ENCODE measurements at regions not wholly inside any gene's neighbourhood (a gene's known extent, or its start where the extent isn't known, plus 50 kb on each side); places are given as distances from the start of the nearest gene placed in this dataset.

DNA sequence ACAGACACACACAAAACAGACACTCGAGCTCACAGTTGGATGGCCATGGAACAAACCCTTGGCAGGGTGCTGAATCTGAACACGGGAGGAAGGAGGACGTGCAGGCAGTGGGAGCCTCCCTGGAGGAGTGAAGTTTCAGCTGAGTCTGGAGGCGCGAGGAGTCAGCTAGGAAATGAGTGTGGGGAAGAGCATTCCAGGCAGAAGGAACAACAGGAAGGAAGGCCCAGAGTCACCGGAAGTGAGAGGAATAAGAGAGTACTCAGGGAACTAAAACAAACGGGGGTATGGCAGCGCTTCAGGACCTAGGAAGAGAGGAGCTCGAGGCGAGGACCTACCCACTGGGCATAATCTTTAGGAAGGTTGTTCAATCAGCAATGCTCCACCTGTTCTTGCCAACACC lies 137.3 kb downstream of the SYF2 start:
- Histone ChIP-seq H3K27me3 (ENCODE audit: control insufficient read depth in 2 of 2, insufficient read depth in 2 of 2, low read length in 2 of 2) (no peaks in the 10 kb centered on the region), H3K4me3 (ENCODE audit: low read length) (no peak overlapping the region), H3K9me3 (ENCODE audit: control insufficient read depth in 2 of 3, low read length in 3 of 3) (no peaks in the 10 kb centered on the region), H3K4me1 (ENCODE audit: control insufficient read depth in 2 of 2, insufficient read depth in 2 of 2, low read length in 2 of 2) (peaks cover 28 to 64% of the 10 kb centered on the region in 2 donors), H3K27ac (ENCODE audit: low read depth, low read length) (no peak overlapping the region), H3K36me3 (ENCODE audit: control insufficient read depth in 2 of 3, insufficient read depth in 3 of 3, low read length in 3 of 3) (no peaks in the 10 kb centered on the region)
- no peak for ATAC-seq
- peaks cover 0 to 18% (median 0%) of the 10 kb centered on the region in 5 donors for H3K36me3 Mint-ChIP-seq
- peaks cover 0 to 2% (median 0%) of the 10 kb centered on the region in 5 donors for H3K27me3 Mint-ChIP-seq
- intact Hi-C loops (cut with micrococcal nuclease) = loop anchor here in 1 of 2 donors (5.0 kb wide), 1 partner anchor 73 kb away; no protein-coding TSS in a partner anchor
- H3K9me3 Mint-ChIP-seq = peaks cover 0 to 9% (median 0%) of the 10 kb centered on the region in 11 donors
- ChIA-PET POLR2A (no interaction called here), CTCF (interaction anchor here (1.1 kb wide), 1 partner anchor 247 kb away, joined by 3 read pairs; no protein-coding TSS in a partner anchor)
- peak overlapping the region in 7 of 9 donors; percentile 1 to 91 (median 25) for H3K27ac Mint-ChIP-seq
- DNase-seq = no peak
- H3K4me1 Mint-ChIP-seq = peaks cover 25 to 66% (median 41%) of the 10 kb centered on the region in 7 donors
- H3K4me3 Mint-ChIP-seq = peak overlapping the region in 5 of 10 donors; percentile 10 to 56 (median 47)

DNA sequence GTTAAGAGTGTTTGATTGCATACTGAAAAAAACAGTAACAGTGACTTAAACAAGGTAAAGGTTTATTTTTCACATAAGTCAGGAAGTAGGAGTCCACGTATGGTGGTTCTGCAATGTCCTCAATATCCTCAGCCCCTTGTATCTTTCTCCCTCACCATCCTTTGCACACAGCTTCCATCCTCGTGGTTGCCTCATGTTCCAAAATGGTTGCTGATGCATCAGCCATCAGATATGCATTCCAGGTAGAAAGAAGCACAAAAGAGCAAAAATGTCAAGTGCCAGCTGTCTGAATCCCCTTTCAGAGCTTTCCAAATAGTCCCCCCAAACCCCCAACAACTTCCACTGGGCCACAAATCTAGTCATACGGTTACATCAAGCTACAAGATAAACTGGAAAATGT lies 138.1 kb downstream of the SYF2 start:
- no peaks in the 10 kb centered on the region for H3K27me3 ChIP-seq (ENCODE audit: control insufficient read depth in 2 of 2, insufficient read depth in 2 of 2, low read length in 2 of 2)
- H3K4me3 ChIP-seq (ENCODE audit: low read length) = no peak overlapping the region
- intact Hi-C loops (cut with micrococcal nuclease) = no loop called here
- CTCF ChIA-PET = interaction anchor here (1.1 kb wide), 1 partner anchor 247 kb away, joined by 3 read pairs; no protein-coding TSS in a partner anchor
- Mint-ChIP-seq H3K4me3 (no peak overlapping the region), H3K27ac (peak overlapping the region in 3 of 9 donors; percentile 23 to 43 (median 30)), H3K9me3 (peaks cover 0 to 9% (median 0%) of the 10 kb centered on the region in 11 donors), H3K27me3 (peaks cover 0 to 2% (median 0%) of the 10 kb centered on the region in 5 donors), H3K36me3 (peaks cover 0 to 18% (median 0%) of the 10 kb centered on the region in 5 donors), H3K4me1 (peaks cover 19 to 60% (median 33%) of the 10 kb centered on the region in 7 donors)
- H3K9me3 ChIP-seq (ENCODE audit: control insufficient read depth in 2 of 3, low read length in 3 of 3) = no peaks in the 10 kb centered on the region
- POLR2A ChIA-PET = no interaction called here
- peaks cover 20 to 57% of the 10 kb centered on the region in 2 donors for H3K4me1 ChIP-seq (ENCODE audit: control insufficient read depth in 2 of 2, insufficient read depth in 2 of 2, low read length in 2 of 2)
- no peaks in the 10 kb centered on the region for H3K36me3 ChIP-seq (ENCODE audit: control insufficient read depth in 2 of 3, insufficient read depth in 3 of 3, low read length in 3 of 3)
- ATAC-seq = no peak
- no peak overlapping the region for H3K27ac ChIP-seq (ENCODE audit: low read depth, low read length)
- DNase-seq = no peak

GRCh38 chr1:25091658-25092057 lies 140.6 kb downstream of the SYF2 start:
- ChIA-PET POLR2A (no interaction called here), CTCF (no interaction called here)
- no peak overlapping the region for H3K27ac ChIP-seq (ENCODE audit: low read depth, low read length)
- no peak overlapping the region for H3K27ac Mint-ChIP-seq
- peaks cover 0 to 13% (median 0%) of the 10 kb centered on the region in 5 donors for H3K27me3 Mint-ChIP-seq
- H3K4me1 Mint-ChIP-seq = peaks cover 17 to 40% (median 21%) of the 10 kb centered on the region in 7 donors
- no peaks in the 10 kb centered on the region for H3K36me3 ChIP-seq (ENCODE audit: control insufficient read depth in 2 of 3, insufficient read depth in 3 of 3, low read length in 3 of 3)
- H3K27me3 ChIP-seq (ENCODE audit: control insufficient read depth in 2 of 2, insufficient read depth in 2 of 2, low read length in 2 of 2) = no peaks in the 10 kb centered on the region
- intact Hi-C loops (cut with micrococcal nuclease) = no loop called here
- peaks cover 17 to 31% of the 10 kb centered on the region in 2 donors for H3K4me1 ChIP-seq (ENCODE audit: control insufficient read depth in 2 of 2, insufficient read depth in 2 of 2, low read length in 2 of 2)
- H3K4me3 Mint-ChIP-seq = no peak overlapping the region
- no peaks in the 10 kb centered on the region for H3K9me3 ChIP-seq (ENCODE audit: control insufficient read depth in 2 of 3, low read length in 3 of 3)
- DNase-seq = no peak
- no peak for ATAC-seq
- H3K9me3 Mint-ChIP-seq = peaks cover 0 to 5% (median 0%) of the 10 kb centered on the region in 11 donors
- no peak overlapping the region for H3K4me3 ChIP-seq (ENCODE audit: low read length)
- H3K36me3 Mint-ChIP-seq = peaks cover 0 to 11% (median 0%) of the 10 kb centered on the region in 5 donors

- H3K27ac ChIP-seq (ENCODE audit: low read depth, low read length) = no peak overlapping the region
- H3K36me3 ChIP-seq (ENCODE audit: control insufficient read depth in 2 of 3, insufficient read depth in 3 of 3, low read length in 3 of 3) = no peaks in the 10 kb centered on the region
- H3K4me1 ChIP-seq (ENCODE audit: control insufficient read depth in 2 of 2, insufficient read depth in 2 of 2, low read length in 2 of 2) = peaks cover 13 to 23% of the 10 kb centered on the region in 2 donors
- H3K9me3 ChIP-seq (ENCODE audit: control insufficient read depth in 2 of 3, low read length in 3 of 3) = no peaks in the 10 kb centered on the region
- ATAC-seq (no peak), DNase-seq (no peak)
- H3K27me3 ChIP-seq (ENCODE audit: control insufficient read depth in 2 of 2, insufficient read depth in 2 of 2, low read length in 2 of 2) = no peaks in the 10 kb centered on the region
- ChIA-PET CTCF (interaction anchor here (1.7 kb wide), 1 partner anchor 11 kb away, joined by 3 read pairs; no protein-coding TSS in a partner anchor), POLR2A (no interaction called here)
- intact Hi-C loops (cut with micrococcal nuclease) = no loop called here
- peaks cover 0 to 5% (median 0%) of the 10 kb centered on the region in 11 donors for H3K9me3 Mint-ChIP-seq
- H3K4me3 Mint-ChIP-seq = no peak overlapping the region
- H3K4me1 Mint-ChIP-seq = peaks cover 13 to 32% (median 13%) of the 10 kb centered on the region in 7 donors
- no peak overlapping the region for H3K27ac Mint-ChIP-seq
- peaks cover 0 to 20% (median 0%) of the 10 kb centered on the region in 5 donors for H3K27me3 Mint-ChIP-seq
- no peak overlapping the region for H3K4me3 ChIP-seq (ENCODE audit: low read length)
- H3K36me3 Mint-ChIP-seq = peaks cover 0 to 11% (median 0%) of the 10 kb centered on the region in 5 donors
These were observed 141.4 kb downstream of the SYF2 start for GRCh38 chr1:25090707-25091422.

DNA sequence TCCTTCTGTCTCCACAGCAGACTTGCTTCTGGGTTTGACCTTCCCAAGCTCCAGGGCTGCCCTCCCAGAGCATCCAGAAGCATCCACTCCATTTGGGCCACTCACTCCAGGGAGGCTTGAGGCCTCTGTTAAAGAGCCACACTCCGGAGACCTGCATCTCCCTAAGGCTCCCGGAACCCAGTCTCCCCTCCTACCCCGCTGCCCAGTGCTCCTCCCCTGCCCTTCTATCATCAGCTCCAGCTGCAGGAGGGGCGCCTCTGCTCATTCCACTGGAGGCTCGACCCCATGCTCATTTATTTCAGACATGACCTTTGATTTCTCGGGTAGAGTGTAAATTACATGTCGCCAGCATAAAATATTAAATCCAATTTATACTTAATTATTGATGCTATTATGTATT lies 142.5 kb downstream of the SYF2 start:
- H3K27me3 Mint-ChIP-seq = peaks cover 0 to 31% (median 0%) of the 10 kb centered on the region in 5 donors
- Histone ChIP-seq H3K4me1 (ENCODE audit: control insufficient read depth in 2 of 2, insufficient read depth in 2 of 2, low read length in 2 of 2) (peaks cover 2 to 12% of the 10 kb centered on the region in 2 donors), H3K36me3 (ENCODE audit: control insufficient read depth in 2 of 3, insufficient read depth in 3 of 3, low read length in 3 of 3) (no peaks in the 10 kb centered on the region), H3K4me3 (ENCODE audit: low read length) (no peak overlapping the region), H3K9me3 (ENCODE audit: control insufficient read depth in 2 of 3, low read length in 3 of 3) (no peaks in the 10 kb centered on the region), H3K27me3 (ENCODE audit: control insufficient read depth in 2 of 2, insufficient read depth in 2 of 2, low read length in 2 of 2) (no peaks in the 10 kb centered on the region), H3K27ac (ENCODE audit: low read depth, low read length) (no peak overlapping the region)
- peaks cover 0 to 9% (median 0%) of the 10 kb centered on the region in 5 donors for H3K36me3 Mint-ChIP-seq
- no peak overlapping the region for H3K4me3 Mint-ChIP-seq
- POLR2A ChIA-PET = no interaction called here
- H3K9me3 Mint-ChIP-seq = peaks cover 0 to 5% (median 0%) of the 10 kb centered on the region in 11 donors
- DNase-seq (no peak), ATAC-seq (no peak)
- H3K4me1 Mint-ChIP-seq = peaks cover 2 to 21% (median 2%) of the 10 kb centered on the region in 7 donors
- CTCF ChIA-PET = interaction anchor here (1.7 kb wide), 1 partner anchor 12 kb away, joined by 3 read pairs; no protein-coding TSS in a partner anchor
- peak overlapping the region in 1 of 9 donors; percentile 62 for H3K27ac Mint-ChIP-seq
- intact Hi-C loops (cut with micrococcal nuclease) = no loop called here

DNA sequence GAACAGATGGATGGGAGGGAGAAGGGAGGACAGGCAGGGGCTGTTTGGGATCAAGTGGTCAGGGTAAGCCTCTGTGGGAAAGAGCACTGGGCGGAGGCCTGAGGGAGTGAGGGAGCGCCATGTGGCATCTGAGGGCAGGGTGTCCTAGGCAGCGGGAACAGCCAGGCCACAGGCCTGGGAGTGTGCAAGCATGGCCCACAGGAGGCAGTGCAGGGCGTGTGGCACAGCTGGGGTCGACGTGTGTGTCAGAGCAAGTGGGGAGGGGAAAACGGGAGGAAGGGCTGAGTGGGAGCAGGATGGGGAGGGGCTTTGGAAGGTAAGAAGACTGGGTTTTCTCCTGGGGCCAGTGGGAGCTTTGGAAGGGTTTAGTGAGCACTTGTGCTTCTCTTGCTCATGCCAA lies 143.4 kb downstream of the SYF2 start:
- peaks cover 0 to 4% of the 10 kb centered on the region in 2 donors for H3K4me1 ChIP-seq (ENCODE audit: control insufficient read depth in 2 of 2, insufficient read depth in 2 of 2, low read length in 2 of 2)
- H3K27ac ChIP-seq (ENCODE audit: low read depth, low read length) = no peak overlapping the region
- no peaks in the 10 kb centered on the region for H3K27me3 ChIP-seq (ENCODE audit: control insufficient read depth in 2 of 2, insufficient read depth in 2 of 2, low read length in 2 of 2)
- H3K27me3 Mint-ChIP-seq = peaks cover 0 to 36% (median 0%) of the 10 kb centered on the region in 5 donors
- peaks cover 0 to 12% (median 0%) of the 10 kb centered on the region in 7 donors for H3K4me1 Mint-ChIP-seq
- H3K27ac Mint-ChIP-seq = no peak overlapping the region
- DNase-seq (no peak), ATAC-seq (no peak)
- no peak overlapping the region for H3K4me3 Mint-ChIP-seq
- peaks cover 0 to 2% (median 0%) of the 10 kb centered on the region in 11 donors for H3K9me3 Mint-ChIP-seq
- CTCF ChIA-PET = interaction anchor here (1.7 kb wide), 1 partner anchor 13 kb away, joined by 3 read pairs; no protein-coding TSS in a partner anchor
- H3K9me3 ChIP-seq (ENCODE audit: control insufficient read depth in 2 of 3, low read length in 3 of 3) = no peaks in the 10 kb centered on the region
- peaks cover 0 to 3% (median 0%) of the 10 kb centered on the region in 5 donors for H3K36me3 Mint-ChIP-seq
- H3K36me3 ChIP-seq (ENCODE audit: control insufficient read depth in 2 of 3, insufficient read depth in 3 of 3, low read length in 3 of 3) = no peaks in the 10 kb centered on the region
- no peak overlapping the region for H3K4me3 ChIP-seq (ENCODE audit: low read length)
- POLR2A ChIA-PET = no interaction called here
- intact Hi-C loops (cut with micrococcal nuclease) = no loop called here
